Bone marrow (tissue), 2 donors: ENCODE measurements at regions not wholly inside any gene's neighbourhood (a gene's known extent, or its start where the extent isn't known, plus 50 kb on each side); places are given as distances from the start of the nearest gene placed in this dataset.

Experiments
- DNase-seq, 2 donors: peaks; one replicate each; lab custom pipeline; 2025; lab: John Stamatoyannopoulos, UW

DNA sequence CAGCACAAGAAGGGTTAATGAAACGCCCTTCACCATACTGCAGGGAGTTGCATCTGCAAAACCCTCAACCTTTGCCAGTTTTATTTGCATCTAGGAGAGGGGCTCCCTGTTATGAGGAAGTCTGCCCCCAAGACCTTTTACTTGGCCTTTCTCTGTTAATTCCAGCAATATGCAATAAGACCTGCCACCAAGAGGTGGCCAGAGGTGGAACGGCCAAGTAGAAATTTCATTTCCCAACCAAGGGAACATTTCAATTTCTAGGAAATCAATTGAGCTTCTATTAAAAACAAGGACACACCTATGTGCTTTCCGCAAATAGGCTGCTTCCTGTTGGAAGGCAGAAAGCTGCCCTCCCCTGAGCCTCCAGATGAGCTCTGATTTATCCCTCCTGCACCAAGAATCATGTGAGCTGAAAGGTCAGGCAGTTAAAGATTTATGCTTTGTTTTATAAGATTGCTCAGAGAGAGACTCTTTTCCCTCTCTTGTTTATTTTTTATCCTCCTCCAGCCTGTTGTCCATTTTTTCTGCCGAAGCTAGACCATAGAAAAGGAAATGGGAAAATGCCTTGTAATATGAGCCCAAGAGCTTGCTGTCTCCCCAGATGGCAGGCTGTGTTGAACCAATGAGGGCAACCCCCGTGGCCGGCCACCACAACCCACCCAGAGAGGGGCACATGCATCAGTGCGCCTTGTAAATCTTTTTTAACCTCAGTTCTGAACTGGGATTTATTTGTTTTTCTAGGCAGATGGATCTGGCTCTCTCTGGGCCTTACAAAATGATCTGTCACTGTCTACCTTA, 572.8 kb downstream of the TLE1 start:
- no peak for DNase-seq

DNA sequence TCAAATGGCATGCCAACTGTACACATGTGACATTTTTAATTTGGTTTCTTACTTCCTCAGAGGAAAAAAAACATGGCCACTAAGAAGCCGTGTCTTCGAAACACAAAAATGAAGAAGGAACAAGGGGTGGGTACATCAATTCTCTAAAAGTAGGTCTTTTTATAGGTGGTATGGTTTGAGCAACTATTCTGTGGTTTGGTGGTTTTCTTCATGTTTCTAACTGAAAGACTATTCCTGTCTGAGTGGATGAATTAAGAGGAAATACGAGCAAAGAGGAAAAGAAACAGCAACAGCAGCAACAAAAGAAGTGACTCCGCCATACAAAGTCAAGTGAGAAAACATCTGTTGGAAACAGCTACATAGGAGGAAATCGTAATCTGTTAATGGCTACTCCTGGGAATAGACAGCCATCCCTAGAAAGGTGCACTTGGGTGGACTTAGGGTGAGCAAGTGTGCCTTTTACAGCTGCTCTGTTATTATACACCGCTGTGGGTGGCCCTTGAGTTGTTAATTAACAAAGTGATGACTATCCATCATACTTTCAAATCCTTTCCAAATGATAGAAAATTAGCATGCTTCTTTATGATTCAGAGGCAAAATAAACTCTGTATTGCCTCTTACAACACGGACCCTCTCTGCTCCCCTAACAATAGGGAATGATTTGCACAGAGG, 575.8 kb downstream of the TLE1 start:
- DNase-seq: peak in 1 of 2 donors; percentile 81

GRCh38 chr9:81112627-81113452, 576.5 kb downstream of the TLE1 start:
- DNase-seq: no peak

- no peak for DNase-seq
These were observed 580.5 kb downstream of the TLE1 start for GRCh38 chr9:81108821-81109220.

- no peak for DNase-seq
These were observed 581.0 kb downstream of the TLE1 start for GRCh38 chr9:81108391-81108790.

DNA sequence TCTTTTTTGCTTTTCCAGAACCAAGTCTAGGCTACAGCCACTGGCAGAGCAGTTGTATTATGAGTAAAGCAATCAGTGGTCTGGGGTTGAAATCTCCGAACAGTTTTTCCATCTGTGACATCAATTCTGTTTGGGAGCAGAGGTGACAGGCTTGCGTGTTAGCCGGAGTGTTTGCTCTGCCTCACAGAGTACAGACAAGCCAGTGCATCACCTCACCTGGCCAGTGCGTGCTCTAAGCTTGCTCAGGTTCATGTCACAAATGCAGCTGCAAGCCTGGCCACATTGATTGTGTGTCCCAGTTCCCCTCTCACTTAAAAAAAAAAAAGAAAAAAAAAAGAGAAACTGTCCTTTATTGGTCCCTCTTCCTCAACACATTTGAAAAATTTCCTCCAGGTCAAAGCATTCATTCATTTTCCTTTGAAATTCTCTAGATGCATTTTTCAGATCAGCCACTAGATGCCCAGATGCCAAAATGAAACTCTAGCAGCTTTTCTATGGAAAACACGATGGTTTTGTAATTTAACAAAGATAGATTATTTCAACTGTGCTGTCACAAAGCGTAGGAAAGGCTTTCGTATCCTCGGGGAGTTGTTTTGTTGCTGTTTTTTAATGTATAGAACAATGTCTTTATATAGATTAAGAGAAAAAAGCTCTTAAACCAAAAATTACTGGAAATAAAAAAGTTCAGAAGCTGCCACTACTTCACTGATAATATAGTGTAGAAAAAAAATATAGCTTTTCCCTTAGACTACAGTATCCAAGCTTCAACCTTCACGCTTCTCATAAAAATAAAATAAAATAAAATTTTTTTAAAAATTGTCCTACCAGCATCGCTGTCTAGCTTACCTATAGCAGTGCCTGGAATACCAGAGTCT, 585.5 kb downstream of the TLE1 start:
- DNase-seq: no peak

GRCh38 chr9:81097131-81097847, 592.1 kb downstream of the TLE1 start:
- DNase-seq: no peak

DNA sequence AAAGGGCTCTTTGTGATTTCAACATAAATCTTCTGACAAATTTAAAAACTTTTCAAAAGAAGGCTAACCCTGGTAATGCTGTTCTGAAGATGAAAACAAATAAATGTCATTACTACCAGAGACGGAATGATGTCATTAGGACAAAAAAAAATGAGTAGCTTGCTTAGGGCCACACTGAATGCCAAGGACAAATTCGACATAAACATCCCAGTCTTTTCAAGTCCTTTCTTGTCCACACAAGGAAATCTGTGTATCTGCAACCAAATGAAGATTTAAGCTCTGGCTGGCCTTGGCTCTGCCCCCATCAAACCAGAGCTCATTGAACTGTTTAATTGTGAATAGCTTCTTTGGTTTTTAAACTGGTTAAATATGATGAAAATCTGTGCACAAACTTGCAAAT, 592.7 kb downstream of the TLE1 start:
- no peak for DNase-seq

- no peak for DNase-seq
These were observed 597.3 kb downstream of the TLE1 start for GRCh38 chr9:81092057-81092456.

DNA sequence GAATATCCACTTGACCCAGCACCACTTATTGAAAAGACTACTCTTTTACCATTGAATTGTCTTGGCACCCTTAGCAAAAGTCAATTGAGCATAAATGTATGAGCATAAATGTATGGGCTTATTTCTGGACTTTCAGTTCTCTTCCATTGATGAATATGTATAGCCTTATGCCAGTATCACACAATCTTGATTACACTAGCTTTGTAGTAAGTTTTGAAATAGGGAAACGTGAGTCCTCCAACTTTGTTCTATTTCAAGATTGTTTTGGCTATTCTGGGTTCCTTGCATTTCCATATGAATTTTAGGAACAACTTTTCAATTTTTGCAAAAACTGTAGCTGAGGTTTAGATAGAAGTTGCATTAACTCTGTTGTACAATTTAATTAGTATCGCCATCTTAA, 601.0 kb downstream of the TLE1 start:
- no peak for DNase-seq

GRCh38 chr9:81086416-81086815, 602.9 kb downstream of the TLE1 start:
- DNase-seq: no peak

DNA sequence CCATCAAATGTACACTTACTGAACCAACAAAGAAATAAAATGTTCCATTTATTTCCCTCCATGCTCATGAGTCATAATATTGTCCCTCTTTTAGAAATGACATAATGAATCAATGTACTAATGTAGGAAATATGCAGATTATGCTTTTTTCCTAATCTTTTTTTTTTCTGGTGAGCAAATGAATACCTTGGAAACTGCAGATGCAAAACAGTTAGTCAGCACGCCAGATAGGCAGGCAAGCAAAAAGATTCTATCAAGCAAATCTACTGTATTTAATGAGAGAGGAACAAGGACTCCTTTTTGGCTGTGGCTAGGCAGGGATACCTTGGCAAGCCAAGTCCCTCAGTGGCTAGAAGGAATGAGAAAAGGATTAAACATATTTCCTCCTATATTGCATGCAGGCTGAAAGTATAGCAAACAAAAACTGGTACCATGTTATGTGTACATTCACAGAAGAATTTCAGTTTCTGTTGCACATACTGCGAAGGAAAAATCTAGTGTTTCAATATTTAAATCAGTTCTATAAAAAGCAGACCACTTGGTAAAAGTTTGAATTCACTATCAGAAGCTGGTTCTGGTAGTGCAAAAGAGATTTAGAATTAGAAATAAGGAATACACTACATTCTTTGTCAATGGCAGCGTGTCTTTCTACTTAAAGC, 605.4 kb downstream of the TLE1 start:
- no peak for DNase-seq

GRCh38 chr9:81083067-81083466, 606.3 kb downstream of the TLE1 start:
- no peak for DNase-seq

DNA sequence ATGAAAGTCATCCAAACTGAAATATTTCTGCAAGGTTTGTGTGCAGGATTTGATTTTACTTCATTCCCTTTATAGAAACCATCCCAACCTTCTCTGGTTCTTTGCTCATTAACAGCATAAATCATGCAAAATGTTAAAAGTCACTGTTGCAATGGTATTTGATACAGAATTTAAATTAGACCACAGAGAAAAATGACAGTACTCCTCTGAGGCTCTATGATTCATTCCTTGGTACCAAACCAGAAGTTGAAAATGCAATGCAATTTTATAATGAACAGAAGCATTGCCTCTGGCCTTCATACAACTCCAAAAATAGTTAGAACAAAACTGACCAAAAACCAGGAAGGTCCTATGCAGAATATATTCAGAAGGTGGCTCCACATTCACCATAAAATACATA, 607.1 kb downstream of the TLE1 start:
- no peak for DNase-seq

GRCh38 chr9:81080900-81081299, 608.4 kb downstream of the TLE1 start:
- DNase-seq: no peak

DNA sequence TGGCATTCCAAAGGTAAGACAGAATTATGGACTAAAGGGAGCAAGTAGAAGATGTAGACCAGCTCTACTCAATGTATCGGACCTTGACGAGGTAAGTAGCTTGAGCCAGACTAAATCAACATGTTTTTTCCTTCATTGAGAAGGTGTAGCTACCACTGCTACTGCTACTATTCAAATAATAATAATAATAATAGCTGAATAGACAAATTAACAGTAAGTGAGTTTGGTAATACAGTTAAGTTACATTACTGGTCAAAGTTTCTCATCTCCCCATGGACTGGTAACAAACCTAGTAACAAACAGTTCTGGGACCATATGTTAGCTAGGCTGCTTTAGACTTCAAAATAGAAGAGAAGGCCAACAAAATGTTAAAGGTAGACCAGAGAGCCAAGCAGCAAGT, 609.2 kb downstream of the TLE1 start:
- DNase-seq: no peak

GRCh38 chr9:81079055-81079454, 610.3 kb downstream of the TLE1 start:
- no peak for DNase-seq

DNA sequence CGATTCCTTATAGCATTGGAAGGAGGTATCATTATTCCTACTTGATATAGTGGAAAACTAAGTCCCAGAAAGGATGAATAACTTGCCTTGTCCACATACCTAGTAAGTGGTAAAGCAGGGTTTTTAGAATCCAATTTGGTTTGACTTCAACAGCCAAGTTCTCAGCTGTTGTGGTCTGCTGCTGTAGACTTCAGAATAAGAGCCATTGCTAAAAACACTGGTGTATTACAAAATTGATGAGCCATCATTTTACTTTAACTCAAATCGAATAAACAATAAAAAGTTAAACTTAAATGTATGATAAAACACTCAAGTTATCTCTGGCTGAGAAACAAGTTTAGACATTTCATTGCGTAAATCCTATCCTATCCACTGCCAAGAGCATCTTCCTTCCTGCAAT, 610.8 kb downstream of the TLE1 start:
- no peak for DNase-seq

DNA sequence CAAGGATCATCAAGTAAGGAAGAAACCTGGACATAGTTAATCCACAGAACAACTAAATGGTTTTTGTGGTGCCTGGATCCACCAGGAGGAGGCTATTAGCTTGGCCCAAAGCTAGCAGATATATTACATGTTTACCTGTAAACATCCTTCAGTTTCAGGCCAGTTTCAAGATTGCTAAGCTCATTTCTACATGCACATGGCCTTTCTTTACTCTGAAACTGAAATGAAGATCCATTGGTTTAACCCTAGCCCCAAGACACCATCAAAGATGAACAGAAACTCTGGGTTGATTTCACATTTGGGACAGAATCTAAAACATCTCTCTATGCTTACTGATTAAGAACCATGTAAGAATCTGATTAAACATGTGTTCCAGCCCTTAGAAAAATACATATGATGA, 611.8 kb downstream of the TLE1 start:
- DNase-seq: no peak

DNA sequence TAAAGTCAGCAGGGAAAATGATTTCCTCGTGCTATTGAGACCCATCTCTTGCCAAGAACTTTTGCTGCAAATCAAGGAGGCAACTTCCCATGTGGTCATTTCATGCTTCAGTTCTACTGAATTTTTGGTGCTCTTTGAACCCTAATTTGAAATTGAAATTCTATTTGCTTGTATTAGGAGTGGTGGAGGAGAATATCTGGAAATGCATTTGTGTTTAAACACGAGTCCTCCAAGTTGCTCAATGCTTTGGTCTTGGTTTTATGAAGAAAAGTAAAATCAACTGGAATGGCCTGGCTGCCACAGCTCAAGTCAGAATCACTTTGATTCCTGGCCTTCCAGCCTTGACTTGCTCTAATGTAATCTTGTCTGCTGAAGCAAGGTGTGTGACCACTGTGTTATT, 613.2 kb downstream of the TLE1 start:
- DNase-seq: no peak

- no peak for DNase-seq
These were observed 615.1 kb downstream of the TLE1 start for GRCh38 chr9:81074221-81074620.
